ENCODE measurements at regions not wholly inside any gene's neighbourhood (a gene's known extent, or its start where the extent isn't known, plus 50 kb on each side); places are given as distances from the start of the nearest gene placed in this dataset.

DNA sequence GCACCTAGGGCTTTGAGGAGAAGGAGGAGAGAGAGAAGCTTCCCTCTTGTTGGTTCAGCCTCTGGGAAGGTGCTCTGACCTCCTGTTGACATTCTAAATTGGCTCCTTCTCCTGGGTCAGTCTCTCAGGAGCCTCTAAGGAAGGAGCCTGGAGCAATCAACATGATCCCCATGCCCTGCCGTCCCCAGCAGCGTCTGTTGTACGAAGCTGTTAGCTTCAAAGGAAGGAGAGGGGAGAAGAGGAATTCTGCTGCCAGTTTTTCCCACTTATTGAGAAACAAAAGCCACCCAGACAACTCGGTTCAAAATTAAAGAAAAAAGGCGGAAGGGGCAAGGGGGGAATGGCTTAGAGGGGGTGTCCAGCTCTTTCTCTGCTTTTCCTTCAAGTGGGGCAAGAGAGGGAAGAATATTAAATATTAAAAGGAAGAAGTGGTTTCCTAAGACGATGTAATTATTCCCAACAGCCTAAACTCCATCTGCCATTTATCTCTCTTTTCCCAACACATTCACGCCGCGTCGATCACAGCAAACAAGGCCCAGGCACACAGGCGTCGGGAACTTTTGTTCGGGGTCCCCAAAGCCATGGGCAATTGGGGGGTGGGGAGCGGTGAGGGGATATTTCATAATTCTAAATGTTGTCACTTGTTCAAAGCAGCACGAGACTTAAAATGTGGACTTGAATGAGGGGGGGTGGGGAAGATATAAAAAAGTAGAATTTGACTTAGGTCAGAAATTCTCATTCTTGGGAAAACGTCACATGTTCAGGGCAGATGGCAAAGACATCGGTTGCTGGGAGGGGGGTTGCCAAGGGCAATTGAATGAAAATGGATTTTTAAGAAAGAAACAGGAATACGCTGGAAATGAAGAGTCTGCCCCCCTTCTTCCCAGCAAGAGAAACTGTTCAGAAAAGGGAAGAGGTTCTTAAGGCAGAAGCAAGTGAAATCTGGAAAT is 116.8 kb upstream of the CACNA1A start:
- no peak for TF ChIP-seq EZH2 (IDR thresholded peaks at IDR 0.05; ENCODE audit: borderline replicate concordance, low read depth, low read length, poor library complexity, severe bottlenecking)
- TF ChIP-seq, protein P1, sequence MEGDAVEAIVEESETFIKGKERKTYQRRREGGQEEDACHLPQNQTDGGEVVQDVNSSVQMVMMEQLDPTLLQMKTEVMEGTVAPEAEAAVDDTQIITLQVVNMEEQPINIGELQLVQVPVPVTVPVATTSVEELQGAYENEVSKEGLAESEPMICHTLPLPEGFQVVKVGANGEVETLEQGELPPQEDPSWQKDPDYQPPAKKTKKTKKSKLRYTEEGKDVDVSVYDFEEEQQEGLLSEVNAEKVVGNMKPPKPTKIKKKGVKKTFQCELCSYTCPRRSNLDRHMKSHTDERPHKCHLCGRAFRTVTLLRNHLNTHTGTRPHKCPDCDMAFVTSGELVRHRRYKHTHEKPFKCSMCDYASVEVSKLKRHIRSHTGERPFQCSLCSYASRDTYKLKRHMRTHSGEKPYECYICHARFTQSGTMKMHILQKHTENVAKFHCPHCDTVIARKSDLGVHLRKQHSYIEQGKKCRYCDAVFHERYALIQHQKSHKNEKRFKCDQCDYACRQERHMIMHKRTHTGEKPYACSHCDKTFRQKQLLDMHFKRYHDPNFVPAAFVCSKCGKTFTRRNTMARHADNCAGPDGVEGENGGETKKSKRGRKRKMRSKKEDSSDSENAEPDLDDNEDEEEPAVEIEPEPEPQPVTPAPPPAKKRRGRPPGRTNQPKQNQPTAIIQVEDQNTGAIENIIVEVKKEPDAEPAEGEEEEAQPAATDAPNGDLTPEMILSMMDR (conservative IDR thresholded peaks at IDR 0.05; ENCODE audit: low read depth, low read length), result no peak
